ENCODE measurements at regions not wholly inside any gene's neighbourhood (a gene's known extent, or its start where the extent isn't known, plus 50 kb on each side); places are given as distances from the start of the nearest gene placed in this dataset.

GRCh38 chr6:27138837-27139755 is 108.4 kb upstream of the PRSS16 start:
- peaks cover 0 to 9% (median 6%) of the 10 kb centered on the region in 3 experiments; a peak in 5 of 7 replicates for H3K36me3 Mint-ChIP-seq (ENCODE audit: insufficient read depth in 1 of 3, low read depth in 3 of 3)
- H2AFZ ChIP-seq (ENCODE audit: low read length), result no peak overlapping the region
- TF ChIP-seq, protein P1, sequence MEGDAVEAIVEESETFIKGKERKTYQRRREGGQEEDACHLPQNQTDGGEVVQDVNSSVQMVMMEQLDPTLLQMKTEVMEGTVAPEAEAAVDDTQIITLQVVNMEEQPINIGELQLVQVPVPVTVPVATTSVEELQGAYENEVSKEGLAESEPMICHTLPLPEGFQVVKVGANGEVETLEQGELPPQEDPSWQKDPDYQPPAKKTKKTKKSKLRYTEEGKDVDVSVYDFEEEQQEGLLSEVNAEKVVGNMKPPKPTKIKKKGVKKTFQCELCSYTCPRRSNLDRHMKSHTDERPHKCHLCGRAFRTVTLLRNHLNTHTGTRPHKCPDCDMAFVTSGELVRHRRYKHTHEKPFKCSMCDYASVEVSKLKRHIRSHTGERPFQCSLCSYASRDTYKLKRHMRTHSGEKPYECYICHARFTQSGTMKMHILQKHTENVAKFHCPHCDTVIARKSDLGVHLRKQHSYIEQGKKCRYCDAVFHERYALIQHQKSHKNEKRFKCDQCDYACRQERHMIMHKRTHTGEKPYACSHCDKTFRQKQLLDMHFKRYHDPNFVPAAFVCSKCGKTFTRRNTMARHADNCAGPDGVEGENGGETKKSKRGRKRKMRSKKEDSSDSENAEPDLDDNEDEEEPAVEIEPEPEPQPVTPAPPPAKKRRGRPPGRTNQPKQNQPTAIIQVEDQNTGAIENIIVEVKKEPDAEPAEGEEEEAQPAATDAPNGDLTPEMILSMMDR (conservative IDR thresholded peaks at IDR 0.05), result no peak

More at GRCh38 chr6:27138837-27139755, 108.4 kb upstream of the PRSS16 start:
- no peaks in the 10 kb centered on the region; a peak in 1 of 5 replicates for H3K9me3 Mint-ChIP-seq
- H3K4me3 Mint-ChIP-seq, result peak overlapping the region; percentile 93 to 99
- peak overlapping the region; percentile 86 for H3K9ac ChIP-seq (ENCODE audit: extremely low read depth, insufficient read length, low read length)
- H3K9me3 ChIP-seq (ENCODE audit: control insufficient read depth, low read depth, low read length), result no peaks in the 10 kb centered on the region
- H3K27me3 ChIP-seq (ENCODE audit: insufficient read depth, low read length), result no peaks in the 10 kb centered on the region
- no peak overlapping the region for H2BK20ac ChIP-seq (ENCODE audit: low read depth, low read length, poor library complexity, severe bottlenecking)
- peak overlapping the region; percentile 61 for H3K18ac ChIP-seq (ENCODE audit: insufficient read length, low read depth, low read length)
- H2BK15ac ChIP-seq (ENCODE audit: low read depth, low read length), result no peak overlapping the region
- peaks cover 38 to 46% of the 10 kb centered on the region in 2 experiments for H3K4me1 Mint-ChIP-seq
- H2BK12ac ChIP-seq (ENCODE audit: insufficient read length, low read depth, low read length), result no peak overlapping the region
- H3K79me2 ChIP-seq (ENCODE audit: insufficient read depth, low read length), result no peaks in the 10 kb centered on the region; the same call in 1 of the 2 replicates
- no peak overlapping the region for H4K5ac ChIP-seq (ENCODE audit: insufficient read length, low read depth, low read length)
- peaks cover 2% of the 10 kb centered on the region; the same call in 1 of the 2 replicates for H3K4me1 ChIP-seq (ENCODE audit: insufficient read depth, low read length)
- H3K27me3 Mint-ChIP-seq (ENCODE audit: low read depth), result peaks cover 3% of the 10 kb centered on the region; the same call in 1 of the 2 replicates
- peak overlapping the region; percentile 83; the same call in 1 of the 2 replicates for H3K14ac ChIP-seq (ENCODE audit: insufficient read depth, low read length)
- peak overlapping the region; percentile 51 for H3K4me2 ChIP-seq (ENCODE audit: insufficient read depth, insufficient read length, low read length)
- no peak overlapping the region for H2AK5ac ChIP-seq (ENCODE audit: insufficient read length, low read length)
- no peak overlapping the region for H3K23ac ChIP-seq (ENCODE audit: insufficient read length, low read depth, low read length)
- DNase-seq, result peak; percentile 87
- no peaks in the 10 kb centered on the region for H4K20me1 ChIP-seq (ENCODE audit: control insufficient read depth, insufficient read depth, insufficient read length)
- peak overlapping the region; percentile 21 for H3K56ac ChIP-seq (ENCODE audit: insufficient read length, low read depth, low read length)
- no peak overlapping the region for H3T11ph ChIP-seq (ENCODE audit: low read length)
- H2BK120ac ChIP-seq (ENCODE audit: low read depth, low read length, poor library complexity, severe bottlenecking), result peak overlapping the region; percentile 96
- H3K27ac Mint-ChIP-seq, result peak overlapping the region; percentile 99 to 100 (median 99)
- H3K4ac ChIP-seq (ENCODE audit: low read depth, low read length), result no peak overlapping the region
- H3K27ac ChIP-seq (ENCODE audit: insufficient read length, low read depth, low read length), result peak overlapping the region; percentile 74
- WGBS (ENCODE audit: extremely low coverage, insufficient read length, low lambda C conversion rate), result no CpG with 5 or more reads among the region's 36 CpGs
- no peak overlapping the region for H4K91ac ChIP-seq (ENCODE audit: insufficient read length, low read depth, low read length)
- H3K23me2 ChIP-seq (ENCODE audit: insufficient read length, low read depth, low read length, poor library complexity, severe bottlenecking), result no peaks in the 10 kb centered on the region
- no peak overlapping the region for H4K8ac ChIP-seq (replicated peaks; ENCODE audit: insufficient read length, low read depth, low read length)
- H3K79me1 ChIP-seq (ENCODE audit: insufficient read depth, low read depth, low read length, poor library complexity, severe bottlenecking), result no peaks in the 10 kb centered on the region
- H2BK5ac ChIP-seq (ENCODE audit: insufficient read length, low read length), result peak overlapping the region; percentile 23
